Activated CD8-positive, alpha-beta memory T cell treated with anti-CD3 and anti-CD28 coated beads, Interleukin-2, amount 50 U/mL, for 1 hour (primary cell): ENCODE measurements at regions not wholly inside any gene's neighbourhood (a gene's known extent, or its start where the extent isn't known, plus 50 kb on each side); places are given as distances from the start of the nearest gene placed in this dataset.

Experiments
- DNase-seq: peaks from one replicate; pipeline ENCODE4 v3.0.0-alpha.2; 2020; ENCODE audit errors: extremely low read depth

- DNase-seq, result no peak
These were observed 579.2 kb upstream of the ZNF608 start for GRCh38 chr5:125325488-125326149.

GRCh38 chr5:125326150-125326510 lies 579.7 kb upstream of the ZNF608 start:
- no peak for DNase-seq

GRCh38 chr5:125327676-125328075 lies 581.2 kb upstream of the ZNF608 start:
- DNase-seq, result no peak

GRCh38 chr5:125331987-125332598 lies 585.7 kb upstream of the ZNF608 start:
- DNase-seq, result no peak

- no peak for DNase-seq
These were observed 587.0 kb upstream of the ZNF608 start for GRCh38 chr5:125333416-125333815.

GRCh38 chr5:125336401-125336800 lies 590.0 kb upstream of the ZNF608 start:
- DNase-seq, result no peak

GRCh38 chr5:125337294-125337693 lies 590.9 kb upstream of the ZNF608 start:
- DNase-seq, result no peak

- no peak for DNase-seq
These were observed 592.2 kb upstream of the ZNF608 start for GRCh38 chr5:125338440-125339174.

GRCh38 chr5:125341436-125341835 lies 595.0 kb upstream of the ZNF608 start:
- DNase-seq, result no peak

- DNase-seq, result no peak
These were observed 596.6 kb upstream of the ZNF608 start for GRCh38 chr5:125343015-125343414.

- DNase-seq, result no peak
These were observed 599.9 kb upstream of the ZNF608 start for GRCh38 chr5:125346316-125346715.

GRCh38 chr5:125348221-125348692 lies 601.8 kb upstream of the ZNF608 start:
- no peak for DNase-seq

GRCh38 chr5:125348936-125349831 lies 602.7 kb upstream of the ZNF608 start:
- no peak for DNase-seq

- no peak for DNase-seq
These were observed 611.2 kb upstream of the ZNF608 start for GRCh38 chr5:125357660-125358059.

- DNase-seq, result no peak
These were observed 619.3 kb upstream of the ZNF608 start for GRCh38 chr5:125365747-125366146.

GRCh38 chr5:125367702-125368101 lies 621.3 kb upstream of the ZNF608 start:
- DNase-seq, result no peak

- no peak for DNase-seq
These were observed 624.2 kb upstream of the ZNF608 start for GRCh38 chr5:125370461-125371205.

GRCh38 chr5:125372694-125373631 lies 626.5 kb upstream of the ZNF608 start:
- DNase-seq, result no peak

GRCh38 chr5:125375143-125375542 lies 628.7 kb upstream of the ZNF608 start:
- no peak for DNase-seq

- DNase-seq, result no peak
These were observed 629.7 kb upstream of the ZNF608 start for GRCh38 chr5:125376059-125376641.
